ENCODE measurements at regions not wholly inside any gene's neighbourhood (a gene's known extent, or its start where the extent isn't known, plus 50 kb on each side); places are given as distances from the start of the nearest gene placed in this dataset.

- no peak for ATAC-seq
- H3K4me1 ChIP-seq (replicated peaks in 1 of 2; ENCODE audit: control insufficient read depth in 2 of 2, insufficient read depth in 2 of 2, low read length in 2 of 2), result no peaks in the 10 kb centered on the region
- H3K4me3 ChIP-seq, result no peak overlapping the region
- no peaks in the 10 kb centered on the region for H3K9me3 ChIP-seq (replicated peaks; ENCODE audit: control insufficient read depth, insufficient read depth, low read depth, low read length)
- H3K4me2 ChIP-seq (ENCODE audit: insufficient read depth, low read length), result no peak overlapping the region
- no TSS peak for BruUV-seq (replicated peaks)
- H3K9ac ChIP-seq (ENCODE audit: insufficient read depth in 1 of 2, low read depth in 2 of 2, low read length in 2 of 2), result no peak overlapping the region
- in situ Hi-C loops (cut with MboI) (no loop called here), intact Hi-C loops (cut with micrococcal nuclease) (no loop called here)
- whole genome bisulfite sequencing (ENCODE audit: insufficient coverage, low coverage, missing lambda C conversion rate), result 0% methylated on average over 3 of the region's 4 CpGs
- TF ChIP-seq ZNF124 (CRISPR knock-in tag; IDR thresholded peaks at IDR 0.05), result no peak
- TF ChIP-seq, protein P1, sequence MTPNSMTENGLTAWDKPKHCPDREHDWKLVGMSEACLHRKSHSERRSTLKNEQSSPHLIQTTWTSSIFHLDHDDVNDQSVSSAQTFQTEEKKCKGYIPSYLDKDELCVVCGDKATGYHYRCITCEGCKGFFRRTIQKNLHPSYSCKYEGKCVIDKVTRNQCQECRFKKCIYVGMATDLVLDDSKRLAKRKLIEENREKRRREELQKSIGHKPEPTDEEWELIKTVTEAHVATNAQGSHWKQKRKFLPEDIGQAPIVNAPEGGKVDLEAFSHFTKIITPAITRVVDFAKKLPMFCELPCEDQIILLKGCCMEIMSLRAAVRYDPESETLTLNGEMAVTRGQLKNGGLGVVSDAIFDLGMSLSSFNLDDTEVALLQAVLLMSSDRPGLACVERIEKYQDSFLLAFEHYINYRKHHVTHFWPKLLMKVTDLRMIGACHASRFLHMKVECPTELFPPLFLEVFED (CRISPR knock-in tag; conservative IDR thresholded peaks at IDR 0.05), result no peak
- no peak for TF ChIP-seq TEAD1 (CRISPR knock-in tag; IDR thresholded peaks at IDR 0.05)
- no peak for TF ChIP-seq ETS1 (conservative IDR thresholded peaks at IDR 0.05; ENCODE audit: control insufficient read depth, low read depth, low read length)
- no peak for TF ChIP-seq WHSC1 (IDR thresholded peaks at IDR 0.05; ENCODE audit: low read length)
- TF ChIP-seq HMGN3 (IDR thresholded peaks at IDR 0.05; ENCODE audit: borderline replicate concordance, extremely low read depth, insufficient read length, low read depth, low read length), result no peak
- no peak for TF ChIP-seq NR3C1 (CRISPR knock-in tag; IDR thresholded peaks at IDR 0.05)
- no peak for TF ChIP-seq SP1 (CRISPR knock-in tag; IDR thresholded peaks at IDR 0.05)
- no peak for TF ChIP-seq RBM39 (optimal IDR thresholded peaks at IDR 0.05; ENCODE audit: low read depth, low read length)
- TF ChIP-seq SUPT5H (IDR thresholded peaks at IDR 0.05), result no peak
- TF ChIP-seq ZBTB2 (IDR thresholded peaks at IDR 0.05), result no peak
- no peak for TF ChIP-seq TFAM (CRISPR knock-in tag; conservative IDR thresholded peaks at IDR 0.05)
- TF ChIP-seq, protein P2, sequence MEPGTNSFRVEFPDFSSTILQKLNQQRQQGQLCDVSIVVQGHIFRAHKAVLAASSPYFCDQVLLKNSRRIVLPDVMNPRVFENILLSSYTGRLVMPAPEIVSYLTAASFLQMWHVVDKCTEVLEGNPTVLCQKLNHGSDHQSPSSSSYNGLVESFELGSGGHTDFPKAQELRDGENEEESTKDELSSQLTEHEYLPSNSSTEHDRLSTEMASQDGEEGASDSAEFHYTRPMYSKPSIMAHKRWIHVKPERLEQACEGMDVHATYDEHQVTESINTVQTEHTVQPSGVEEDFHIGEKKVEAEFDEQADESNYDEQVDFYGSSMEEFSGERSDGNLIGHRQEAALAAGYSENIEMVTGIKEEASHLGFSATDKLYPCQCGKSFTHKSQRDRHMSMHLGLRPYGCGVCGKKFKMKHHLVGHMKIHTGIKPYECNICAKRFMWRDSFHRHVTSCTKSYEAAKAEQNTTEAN (CRISPR knock-in tag; IDR thresholded peaks at IDR 0.05), result no peak
- TF ChIP-seq, protein P3, sequence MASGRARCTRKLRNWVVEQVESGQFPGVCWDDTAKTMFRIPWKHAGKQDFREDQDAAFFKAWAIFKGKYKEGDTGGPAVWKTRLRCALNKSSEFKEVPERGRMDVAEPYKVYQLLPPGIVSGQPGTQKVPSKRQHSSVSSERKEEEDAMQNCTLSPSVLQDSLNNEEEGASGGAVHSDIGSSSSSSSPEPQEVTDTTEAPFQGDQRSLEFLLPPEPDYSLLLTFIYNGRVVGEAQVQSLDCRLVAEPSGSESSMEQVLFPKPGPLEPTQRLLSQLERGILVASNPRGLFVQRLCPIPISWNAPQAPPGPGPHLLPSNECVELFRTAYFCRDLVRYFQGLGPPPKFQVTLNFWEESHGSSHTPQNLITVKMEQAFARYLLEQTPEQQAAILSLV (tag; IDR thresholded peaks at IDR 0.05), result no peak
- no peak for TF ChIP-seq CBX3 (IDR thresholded peaks at IDR 0.05; ENCODE audit: borderline replicate concordance in 1 of 2, low read length in 2 of 2)
- no peak overlapping the region for H3K27ac ChIP-seq (ENCODE audit: extremely low read depth, low read depth, low read length)
- H3K9me1 ChIP-seq (ENCODE audit: control insufficient read depth, insufficient read depth, low read length), result no peaks in the 10 kb centered on the region
- ChIA-PET POLR2A (no interaction called here), CTCF (ENCODE audit: low intra/inter-chr PET ratio) (no interaction called here)
- no peak overlapping the region for H2AFZ ChIP-seq (ENCODE audit: low read depth, low read length)
- peaks cover 4% of the 10 kb centered on the region in 2 experiments; a peak in 1 of 5 replicates for H3K27me3 ChIP-seq (ENCODE audit: control insufficient read depth in 2 of 2, insufficient read depth in 2 of 2, low read length in 2 of 2)
- no peaks in the 10 kb centered on the region for H3K36me3 ChIP-seq (ENCODE audit: control insufficient read depth, insufficient read depth, low read length)
- H4K20me1 ChIP-seq (replicated peaks; ENCODE audit: control insufficient read depth, insufficient read depth, low read length), result no peaks in the 10 kb centered on the region
- H3K79me2 ChIP-seq (ENCODE audit: control insufficient read depth, insufficient read depth, low read length), result no peaks in the 10 kb centered on the region
- FAIRE-seq, result no peak
- no peak for DNase-seq (ENCODE audit: extremely low read depth in 1 of 4, low spot score in 3 of 4)
Measured at GRCh38 chr12:118480235-118480634, 103.9 kb downstream of the SUDS3 start.
